ENCODE measurements at regions not wholly inside any gene's neighbourhood (a gene's known extent, or its start where the extent isn't known, plus 50 kb on each side); places are given as distances from the start of the nearest gene placed in this dataset.

- DNase-seq = no peak
Observed at GRCh38 chr2:198697218-198697617, 760.5 kb downstream of the SATB2 start.

GRCh38 chr2:198695879-198696278, 761.9 kb downstream of the SATB2 start:
- no peak for DNase-seq

GRCh38 chr2:198692907-198693510, 764.7 kb downstream of the SATB2 start:
- DNase-seq = peak in 1 of 2 experiments; percentile 61

GRCh38 chr2:198691236-198691635, 766.5 kb downstream of the SATB2 start:
- DNase-seq = no peak

- no peak for DNase-seq
Observed at GRCh38 chr2:198664321-198664720, 793.4 kb downstream of the SATB2 start.

GRCh38 chr2:198662905-198663304, 794.8 kb downstream of the SATB2 start:
- no peak for DNase-seq

GRCh38 chr2:198660501-198660900, 797.2 kb downstream of the SATB2 start:
- DNase-seq = no peak

- DNase-seq = peak; percentile 82 to 93
Observed at GRCh38 chr2:198659096-198659870, 798.5 kb downstream of the SATB2 start.

- peak; percentile 54 to 78 for DNase-seq
Observed at GRCh38 chr2:198657512-198658121, 800.1 kb downstream of the SATB2 start.

- DNase-seq = no peak
Observed at GRCh38 chr2:198656869-198657268, 800.9 kb downstream of the SATB2 start.

GRCh38 chr2:198654646-198655045, 803.1 kb downstream of the SATB2 start:
- DNase-seq = no peak

- no peak for DNase-seq
Observed at GRCh38 chr2:198653311-198653710, 804.4 kb downstream of the SATB2 start.

GRCh38 chr2:198652461-198652860, 805.3 kb downstream of the SATB2 start:
- DNase-seq = no peak

- no peak for DNase-seq
Observed at GRCh38 chr2:198645816-198646215, 811.9 kb downstream of the SATB2 start.

- DNase-seq = no peak
Observed at GRCh38 chr2:198641161-198641560, 816.6 kb downstream of the SATB2 start.

- DNase-seq = no peak
Observed at GRCh38 chr2:198640463-198640862, 817.3 kb downstream of the SATB2 start.

- no peak for DNase-seq
Observed at GRCh38 chr2:198639580-198639979, 818.2 kb downstream of the SATB2 start.

- no peak for DNase-seq
Observed at GRCh38 chr2:198638577-198638976, 819.2 kb downstream of the SATB2 start.

GRCh38 chr2:198630384-198630783, 826.0 kb downstream of the PLCL1 start:
- no peak for DNase-seq

GRCh38 chr2:198628596-198628995, 824.2 kb downstream of the PLCL1 start:
- DNase-seq = no peak

- DNase-seq = no peak
Observed at GRCh38 chr2:198622986-198623730, 818.8 kb downstream of the PLCL1 start.

- DNase-seq = no peak
Observed at GRCh38 chr2:198615972-198616371, 811.6 kb downstream of the PLCL1 start.

- no peak for DNase-seq
Observed at GRCh38 chr2:198611201-198611600, 806.8 kb downstream of the PLCL1 start.
